ENCODE measurements at regions not wholly inside any gene's neighbourhood (a gene's known extent, or its start where the extent isn't known, plus 50 kb on each side); places are given as distances from the start of the nearest gene placed in this dataset.

- TF ChIP-seq POLR2AphosphoS5 (IDR thresholded peaks at IDR 0.05; ENCODE audit: low read depth, low read length) (no peak), REST (IDR thresholded peaks at IDR 0.05; ENCODE audit: insufficient read depth in 1 of 2, low read depth in 2 of 2, low read length in 2 of 2) (no peak), TAF1 (IDR thresholded peaks at IDR 0.05; ENCODE audit: borderline replicate concordance, insufficient read depth, low read length) (no peak), FOXP2 (optimal IDR thresholded peaks at IDR 0.05; ENCODE audit: borderline replicate concordance, extremely low read depth, extremely low read length, insufficient read depth) (no peak), SIN3A (IDR thresholded peaks at IDR 0.05; ENCODE audit: borderline replicate concordance, insufficient read depth, low read length) (no peak)
Observed at GRCh38 chr15:96896766-96897165, 566.3 kb downstream of the NR2F2 start.

GRCh38 chr15:96914081-96914480 lies 583.6 kb downstream of the NR2F2 start:
- TF ChIP-seq FOXP2 (optimal IDR thresholded peaks at IDR 0.05; ENCODE audit: borderline replicate concordance, extremely low read depth, extremely low read length, insufficient read depth) (no peak), TAF1 (IDR thresholded peaks at IDR 0.05; ENCODE audit: borderline replicate concordance, insufficient read depth, low read length) (no peak), REST (IDR thresholded peaks at IDR 0.05; ENCODE audit: insufficient read depth in 1 of 2, low read depth in 2 of 2, low read length in 2 of 2) (no peak), SIN3A (IDR thresholded peaks at IDR 0.05; ENCODE audit: borderline replicate concordance, insufficient read depth, low read length) (no peak), POLR2AphosphoS5 (IDR thresholded peaks at IDR 0.05; ENCODE audit: low read depth, low read length) (no peak)

- no peak for TF ChIP-seq SIN3A (IDR thresholded peaks at IDR 0.05; ENCODE audit: borderline replicate concordance, insufficient read depth, low read length)
Observed at GRCh38 chr15:96916750-96917149, 586.2 kb downstream of the NR2F2 start.

GRCh38 chr15:96924570-96924969 lies 594.1 kb downstream of the NR2F2 start:
- TF ChIP-seq TAF1 (IDR thresholded peaks at IDR 0.05; ENCODE audit: borderline replicate concordance, insufficient read depth, low read length) (no peak), REST (IDR thresholded peaks at IDR 0.05; ENCODE audit: insufficient read depth in 1 of 2, low read depth in 2 of 2, low read length in 2 of 2) (no peak), POLR2AphosphoS5 (IDR thresholded peaks at IDR 0.05; ENCODE audit: low read depth, low read length) (no peak), SIN3A (IDR thresholded peaks at IDR 0.05; ENCODE audit: borderline replicate concordance, insufficient read depth, low read length) (no peak), FOXP2 (optimal IDR thresholded peaks at IDR 0.05; ENCODE audit: borderline replicate concordance, extremely low read depth, extremely low read length, insufficient read depth) (no peak)

- no peak for TF ChIP-seq FOXP2 (optimal IDR thresholded peaks at IDR 0.05; ENCODE audit: borderline replicate concordance, extremely low read depth, extremely low read length, insufficient read depth)
Observed at GRCh38 chr15:96947296-96948229, 617.1 kb downstream of the NR2F2 start.

- TF ChIP-seq FOXP2 (optimal IDR thresholded peaks at IDR 0.05; ENCODE audit: borderline replicate concordance, extremely low read depth, extremely low read length, insufficient read depth) (no peak), SIN3A (IDR thresholded peaks at IDR 0.05; ENCODE audit: borderline replicate concordance, insufficient read depth, low read length) (no peak), REST (IDR thresholded peaks at IDR 0.05; ENCODE audit: insufficient read depth in 1 of 2, low read depth in 2 of 2, low read length in 2 of 2) (no peak), TAF1 (IDR thresholded peaks at IDR 0.05; ENCODE audit: borderline replicate concordance, insufficient read depth, low read length) (no peak), POLR2AphosphoS5 (IDR thresholded peaks at IDR 0.05; ENCODE audit: low read depth, low read length) (no peak)
Observed at GRCh38 chr15:96948981-96949380, 618.5 kb downstream of the NR2F2 start.

All from PFSK-1 (cell line).